Type B pancreatic cell (in vitro differentiated cells): ENCODE measurements at regions not wholly inside any gene's neighbourhood (a gene's known extent, or its start where the extent isn't known, plus 50 kb on each side); places are given as distances from the start of the nearest gene placed in this dataset.

Experiments
- DNase-seq: peaks from one replicate; pipeline ENCODE4 v3.0.0; 2021; ENCODE audit warnings: mixed read lengths; ENCODE audit not compliant: unreplicated experiment; ENCODE audit errors: extremely low spot score
- H3K27ac Mint-ChIP-seq: 2 replicates; pipeline ENCODE4 v1.8.0; 2021; ENCODE audit warnings: mild to moderate bottlenecking, mixed read lengths
- H3K27me3 Mint-ChIP-seq: 2 replicates; pipeline ENCODE4 v1.8.0; 2021; ENCODE audit warnings: mixed read lengths
- H3K36me3 Mint-ChIP-seq: 2 replicates; pipeline ENCODE4 v1.8.0; 2021; ENCODE audit warnings: mixed read lengths
- H3K4me1 Mint-ChIP-seq: one replicate; pipeline ENCODE4 v1.8.0; 2021; ENCODE audit warnings: mixed read lengths; ENCODE audit not compliant: unreplicated experiment
- H3K4me3 Mint-ChIP-seq: 2 replicates; pipeline ENCODE4 v1.8.0; 2021; ENCODE audit warnings: mild to moderate bottlenecking, mixed read lengths
- H3K9me3 Mint-ChIP-seq: 2 replicates; pipeline ENCODE4 v1.8.0; 2021; ENCODE audit warnings: mixed read lengths
- CTCF ChIP-seq: fragments of 200-600 bp; sonication (generic); conservative IDR thresholded peaks from 2 replicates; pipeline ENCODE4 v1.5.0; 2021; ENCODE audit warnings: antibody characterized with exemption, mild to moderate bottlenecking

DNA sequence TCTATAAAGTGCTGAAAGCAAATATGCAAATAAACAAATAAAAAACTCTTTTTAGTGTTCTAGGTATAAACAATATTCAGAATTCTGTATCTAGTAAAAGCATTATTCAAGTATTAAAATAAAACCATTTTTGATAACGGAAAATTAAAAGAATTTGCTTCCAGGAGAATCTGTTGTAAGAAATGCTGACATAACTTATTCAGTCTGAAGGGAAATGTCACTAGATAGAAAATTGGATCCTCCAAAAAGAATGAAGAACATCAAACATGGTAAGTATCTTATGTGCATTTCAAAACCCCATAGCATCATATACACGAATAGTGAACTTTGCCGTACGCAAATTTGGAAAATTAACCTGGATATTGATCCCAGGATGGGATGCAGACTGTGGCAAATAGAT lies 506.7 kb downstream of the GLRX3 start:
- Mint-ChIP-seq H3K27ac (no peak overlapping the region), H3K4me1 (no peaks in the 10 kb centered on the region), H3K27me3 (peaks cover 11% of the 10 kb centered on the region), H3K4me3 (no peak overlapping the region), H3K36me3 (no peaks in the 10 kb centered on the region), H3K9me3 (no peaks in the 10 kb centered on the region)
- DNase-seq: no peak
- no peak for TF ChIP-seq CTCF

- H3K4me1 Mint-ChIP-seq: no peaks in the 10 kb centered on the region
- H3K4me3 Mint-ChIP-seq: no peak overlapping the region
- no peaks in the 10 kb centered on the region for H3K9me3 Mint-ChIP-seq
- peaks cover 9% of the 10 kb centered on the region for H3K27me3 Mint-ChIP-seq
- no peak for DNase-seq
- TF ChIP-seq CTCF: no peak
- H3K36me3 Mint-ChIP-seq: no peaks in the 10 kb centered on the region
- H3K27ac Mint-ChIP-seq: no peak overlapping the region
Observed at GRCh38 chr10:130647341-130647740, 511.1 kb downstream of the GLRX3 start.

DNA sequence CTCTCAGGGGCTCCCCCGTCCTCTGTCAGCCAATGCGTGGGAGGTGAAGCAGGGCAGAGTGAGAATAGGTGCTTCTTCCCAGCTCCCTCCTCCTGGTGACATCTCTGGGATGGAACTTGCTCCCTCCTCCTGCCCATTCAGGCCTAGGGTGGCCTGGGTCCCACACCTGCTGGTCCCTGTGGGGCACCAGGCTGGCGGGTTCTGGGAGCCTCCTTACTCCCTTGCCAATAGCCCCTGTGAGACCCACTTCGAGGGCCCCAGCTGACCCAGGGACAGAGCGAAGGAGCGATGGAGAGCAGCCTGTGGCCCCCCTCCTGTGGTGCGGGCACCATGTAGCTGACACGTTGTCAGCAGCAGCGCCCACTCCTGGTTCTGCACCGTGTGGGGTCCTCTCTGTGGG lies 512.6 kb downstream of the GLRX3 start:
- H3K4me1 Mint-ChIP-seq: no peaks in the 10 kb centered on the region
- H3K27ac Mint-ChIP-seq: no peak overlapping the region
- no peak for DNase-seq
- TF ChIP-seq CTCF: no peak
- no peak overlapping the region for H3K4me3 Mint-ChIP-seq
- H3K9me3 Mint-ChIP-seq: no peaks in the 10 kb centered on the region
- H3K27me3 Mint-ChIP-seq: peaks cover 9% of the 10 kb centered on the region
- no peaks in the 10 kb centered on the region for H3K36me3 Mint-ChIP-seq

DNA sequence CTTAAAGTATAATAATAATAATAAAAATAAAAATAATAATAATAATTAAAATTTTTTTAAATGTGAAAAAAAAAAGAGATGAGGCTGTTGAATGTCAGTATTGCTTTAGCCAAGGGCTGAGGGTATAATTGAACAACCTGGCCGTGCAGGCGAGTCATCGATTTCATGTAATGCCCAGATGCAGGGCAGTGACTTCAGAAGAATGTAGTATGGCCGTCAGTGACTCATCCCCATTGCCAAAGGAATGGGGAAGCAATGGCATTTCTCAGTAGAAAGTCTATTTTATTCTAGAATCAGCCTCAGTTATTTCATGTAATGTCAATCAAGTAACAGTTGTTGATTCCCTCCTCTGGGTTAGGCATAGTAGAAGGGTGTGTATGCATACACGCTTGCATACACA lies 516.4 kb downstream of the GLRX3 start:
- Mint-ChIP-seq H3K36me3 (no peaks in the 10 kb centered on the region), H3K4me3 (no peak overlapping the region), H3K4me1 (no peaks in the 10 kb centered on the region), H3K27ac (no peak overlapping the region), H3K27me3 (peaks cover 9% of the 10 kb centered on the region), H3K9me3 (no peaks in the 10 kb centered on the region)
- DNase-seq: no peak
- TF ChIP-seq CTCF: no peak

- Mint-ChIP-seq H3K9me3 (no peaks in the 10 kb centered on the region), H3K4me1 (no peaks in the 10 kb centered on the region), H3K36me3 (no peaks in the 10 kb centered on the region), H3K27me3 (peaks cover 9% of the 10 kb centered on the region), H3K4me3 (no peak overlapping the region), H3K27ac (no peak overlapping the region)
- no peak for TF ChIP-seq CTCF
- DNase-seq: no peak
Observed at GRCh38 chr10:130652964-130653578, 516.9 kb downstream of the GLRX3 start.

GRCh38 chr10:130654726-130655125 lies 518.5 kb downstream of the GLRX3 start:
- Mint-ChIP-seq H3K27me3 (peaks cover under 1% of the 10 kb centered on the region), H3K4me1 (no peaks in the 10 kb centered on the region), H3K27ac (no peak overlapping the region), H3K4me3 (no peak overlapping the region), H3K36me3 (no peaks in the 10 kb centered on the region), H3K9me3 (no peaks in the 10 kb centered on the region)
- DNase-seq: no peak
- no peak for TF ChIP-seq CTCF
